ENCODE measurements at regions not wholly inside any gene's neighbourhood (a gene's known extent, or its start where the extent isn't known, plus 50 kb on each side); places are given as distances from the start of the nearest gene placed in this dataset.

DNA sequence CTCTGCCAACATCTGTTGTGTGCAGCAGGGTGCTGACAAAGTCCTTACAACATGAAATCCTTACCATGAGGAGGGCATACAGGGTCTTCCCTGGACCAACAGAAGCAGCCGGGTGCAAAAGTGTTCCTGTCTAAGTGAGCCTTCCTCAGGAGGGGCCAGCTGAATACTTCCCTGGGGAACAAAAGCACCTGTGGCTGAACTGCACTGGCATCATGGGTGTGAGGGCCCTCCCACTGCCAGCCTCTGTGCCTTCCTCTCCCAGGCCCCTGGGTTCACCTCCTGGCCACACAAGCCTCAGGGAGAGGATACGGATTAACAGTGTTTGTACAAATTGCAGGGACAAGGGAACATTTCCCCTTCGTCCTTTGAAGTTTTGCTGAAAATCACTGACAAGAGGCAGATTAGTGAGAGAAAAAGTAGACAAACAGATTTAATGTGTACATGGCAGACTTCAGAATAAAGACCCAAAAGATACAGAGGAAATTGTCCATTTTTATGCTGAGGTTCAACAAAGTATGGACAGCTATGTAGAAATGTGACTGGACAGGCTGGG lies 91.0 kb upstream of the PPM1J start:
- no peaks in the 10 kb centered on the region for H3K79me2 ChIP-seq (ENCODE audit: insufficient read depth, low read length)
- no peaks in the 10 kb centered on the region for H3K9me2 ChIP-seq (replicated peaks; ENCODE audit: insufficient read depth, low read length)
- H3K27ac ChIP-seq (ENCODE audit: low read depth, low read length): no peak overlapping the region
- no peaks in the 10 kb centered on the region for H3K27me3 ChIP-seq (ENCODE audit: low read length)
- no peak overlapping the region for H3K4me3 ChIP-seq (ENCODE audit: insufficient read depth, low read length, poor library complexity, severe bottlenecking)
- H3K9me3 ChIP-seq (ENCODE audit: insufficient read depth, low read length): no peaks in the 10 kb centered on the region
- no peak overlapping the region for H3K9ac ChIP-seq (ENCODE audit: low read length)
- no peaks in the 10 kb centered on the region for H4K20me1 ChIP-seq (ENCODE audit: low read depth, low read length)
- TF ChIP-seq CTCF (IDR thresholded peaks at IDR 0.05; ENCODE audit: insufficient read depth, low read length, poor library complexity, severe bottlenecking): no peak
- TF ChIP-seq EZH2phosphoT487 (conservative IDR thresholded peaks at IDR 0.05; ENCODE audit: low read length): no peak
- no peak overlapping the region for H2AFZ ChIP-seq (ENCODE audit: low read depth, low read length, severe bottlenecking)
- H3K36me3 ChIP-seq (ENCODE audit: low read length): no peaks in the 10 kb centered on the region
- no peak overlapping the region for H3K4me2 ChIP-seq (ENCODE audit: low read depth, low read length, poor library complexity, severe bottlenecking)
- no peaks in the 10 kb centered on the region for H3F3A ChIP-seq (ENCODE audit: insufficient read depth)

GRCh38 chr1:112805155-112805853 lies 90.2 kb upstream of the PPM1J start:
- H3K27me3 ChIP-seq (ENCODE audit: low read length): no peaks in the 10 kb centered on the region
- no peaks in the 10 kb centered on the region for H3K36me3 ChIP-seq (ENCODE audit: low read length)
- no peak for TF ChIP-seq CTCF (IDR thresholded peaks at IDR 0.05; ENCODE audit: insufficient read depth, low read length, poor library complexity, severe bottlenecking)
- TF ChIP-seq EZH2phosphoT487 (conservative IDR thresholded peaks at IDR 0.05; ENCODE audit: low read length): no peak
- H3F3A ChIP-seq (ENCODE audit: insufficient read depth): no peaks in the 10 kb centered on the region
- H3K4me3 ChIP-seq (ENCODE audit: insufficient read depth, low read length, poor library complexity, severe bottlenecking): no peak overlapping the region
- no peaks in the 10 kb centered on the region for H4K20me1 ChIP-seq (ENCODE audit: low read depth, low read length)
- H3K9me2 ChIP-seq (replicated peaks; ENCODE audit: insufficient read depth, low read length): no peaks in the 10 kb centered on the region
- H3K9me3 ChIP-seq (ENCODE audit: insufficient read depth, low read length): no peaks in the 10 kb centered on the region
- H3K9ac ChIP-seq (ENCODE audit: low read length): no peak overlapping the region
- H3K4me2 ChIP-seq (ENCODE audit: low read depth, low read length, poor library complexity, severe bottlenecking): no peak overlapping the region
- no peak overlapping the region for H2AFZ ChIP-seq (ENCODE audit: low read depth, low read length, severe bottlenecking)
- H3K79me2 ChIP-seq (ENCODE audit: insufficient read depth, low read length): no peaks in the 10 kb centered on the region
- H3K27ac ChIP-seq (ENCODE audit: low read depth, low read length): no peak overlapping the region

GRCh38 chr1:112803906-112804762 lies 89.0 kb upstream of the PPM1J start:
- TF ChIP-seq EZH2phosphoT487 (conservative IDR thresholded peaks at IDR 0.05; ENCODE audit: low read length) (no peak), CTCF (IDR thresholded peaks at IDR 0.05; ENCODE audit: insufficient read depth, low read length, poor library complexity, severe bottlenecking) (peak; percentile 71)
- no peak overlapping the region for H3K9ac ChIP-seq (ENCODE audit: low read length)
- no peaks in the 10 kb centered on the region for H4K20me1 ChIP-seq (ENCODE audit: low read depth, low read length)
- H3K9me3 ChIP-seq (ENCODE audit: insufficient read depth, low read length): no peaks in the 10 kb centered on the region
- H3K9me2 ChIP-seq (replicated peaks; ENCODE audit: insufficient read depth, low read length): no peaks in the 10 kb centered on the region
- no peaks in the 10 kb centered on the region for H3K36me3 ChIP-seq (ENCODE audit: low read length)
- H3K79me2 ChIP-seq (ENCODE audit: insufficient read depth, low read length): no peaks in the 10 kb centered on the region
- H2AFZ ChIP-seq (ENCODE audit: low read depth, low read length, severe bottlenecking): no peak overlapping the region
- no peaks in the 10 kb centered on the region for H3K27me3 ChIP-seq (ENCODE audit: low read length)
- no peak overlapping the region for H3K27ac ChIP-seq (ENCODE audit: low read depth, low read length)
- H3K4me3 ChIP-seq (ENCODE audit: insufficient read depth, low read length, poor library complexity, severe bottlenecking): no peak overlapping the region
- H3K4me2 ChIP-seq (ENCODE audit: low read depth, low read length, poor library complexity, severe bottlenecking): no peak overlapping the region
- H3F3A ChIP-seq (ENCODE audit: insufficient read depth): no peaks in the 10 kb centered on the region
